H1 (cell line): ENCODE measurements at regions not wholly inside any gene's neighbourhood (a gene's known extent, or its start where the extent isn't known, plus 50 kb on each side); places are given as distances from the start of the nearest gene placed in this dataset.

ENCODE experiments used
- CTCF ChIA-PET: fragments of 300-600 bp; sonication (Branson Sonifier 250); formaldehyde crosslinking; loops from one replicate; lab custom pipeline; 2021; ENCODE audit not compliant: partially characterized antibody; lab: Charles Lee
- POLR2A ChIA-PET: fragments of 300-600 bp; sonication (Branson Sonifier 250); formaldehyde crosslinking; loops from one replicate; lab custom pipeline; 2021; ENCODE audit warnings: inconsistent platforms; ENCODE audit not compliant: partially characterized antibody; lab: Charles Lee
- DNase-seq, 2 experiments: peaks; one replicate each; pipeline versions ENCODE4 v3.0.0 to v3.0.0-alpha.2; 2010 to 2022; ENCODE audit warnings: low spot score in 2 of 2, low read depth in 1 of 2, mixed read lengths in 1 of 2
- FAIRE-seq: peaks from 2 replicates; lab custom pipeline; 2011; peaks lifted over from hg19 to GRCh38; lab: Jason Lieb, UNC
- H2AFZ ChIP-seq: 2 replicates; pipeline ENCODE4 v1.8.1; 2012; ENCODE audit warnings: low read length, inconsistent platforms
- H2AK5ac ChIP-seq: 2 replicates; pipeline ENCODE4 v1.6.1; 2013; ENCODE audit warnings: low read depth, low read length
- H2BK120ac ChIP-seq: replicated peaks from 2 replicates; pipeline ENCODE3; 2013; ENCODE audit warnings: low read depth, low read length, inconsistent platforms
- H2BK12ac ChIP-seq: 2 replicates; pipeline ENCODE4 v1.6.1; 2013; ENCODE audit warnings: low read depth, low read length
- H2BK15ac ChIP-seq: 2 replicates; pipeline ENCODE4 v1.6.1; 2013; ENCODE audit warnings: low read length
- H2BK20ac ChIP-seq: 2 replicates; pipeline ENCODE4 v1.6.1; 2013; ENCODE audit warnings: low read length
- H2BK5ac ChIP-seq: 2 replicates; pipeline ENCODE4 v1.6.1; 2013; ENCODE audit warnings: low read depth, low read length
- H3K14ac ChIP-seq: 2 replicates; pipeline ENCODE4 v1.6.1; 2013; ENCODE audit warnings: inconsistent platforms; ENCODE audit not compliant: insufficient read length
- H3K18ac ChIP-seq: 2 replicates; pipeline ENCODE4 v1.6.1; 2013; ENCODE audit warnings: low read length; ENCODE audit errors: extremely low read depth
- H3K23ac ChIP-seq: 2 replicates; pipeline ENCODE4 v1.6.1; 2013; ENCODE audit warnings: inconsistent platforms; ENCODE audit not compliant: insufficient read length
- H3K23me2 ChIP-seq: 2 replicates; pipeline ENCODE4 v1.6.1; 2013; ENCODE audit warnings: low read depth, low read length
- H3K27ac ChIP-seq: 2 replicates; pipeline ENCODE4 v1.6.1; 2011; ENCODE audit warnings: low read depth, low read length, inconsistent platforms
- H3K27me3 ChIP-seq, 4 experiments: replicated peaks in 1 of 4; 1 replicate in 1 of 4; 2 replicates in 3 of 4; pipeline versions ENCODE4 v1.6.1 to v1.8.1; 2011 to 2013; ENCODE audit warnings: low read length in 3 of 4, mild to moderate bottlenecking in 3 of 4, inconsistent platforms in 2 of 4, mixed read lengths in 2 of 4, moderate library complexity in 1 of 4; ENCODE audit not compliant: control insufficient read depth in 3 of 4, insufficient read depth in 3 of 4; ENCODE audit errors: extremely low read depth in 1 of 4
- H3K36me3 ChIP-seq, 4 experiments: 2 replicates each; pipeline versions ENCODE4 v1.6.1 to v1.8.1; 2011 to 2013; ENCODE audit warnings: mild to moderate bottlenecking in 4 of 4, low read length in 3 of 4, moderate library complexity in 2 of 4, control low read depth in 1 of 4, inconsistent platforms in 1 of 4; ENCODE audit not compliant: insufficient read depth in 4 of 4, control insufficient read depth in 2 of 4
- H3K4ac ChIP-seq: replicated peaks from 2 replicates; pipeline ENCODE3; 2013; ENCODE audit warnings: low read length, low read depth, mixed read lengths, inconsistent platforms; ENCODE audit not compliant: insufficient read length
- H3K4me1 ChIP-seq, 4 experiments: replicated peaks in 1 of 4; 1 replicate in 1 of 4; 2 replicates in 3 of 4; pipeline versions ENCODE4 v1.6.1 to v1.8.1; 2011 to 2013; ENCODE audit warnings: low read length in 3 of 4, inconsistent platforms in 2 of 4, mixed read lengths in 1 of 4; ENCODE audit not compliant: insufficient read depth in 4 of 4, control insufficient read depth in 3 of 4
- H3K4me2 ChIP-seq, 2 experiments: 2 replicates each; pipeline versions ENCODE4 v1.6.1 to v1.8.1; 2011 to 2013; ENCODE audit warnings: low read depth in 2 of 2, low read length in 2 of 2, control low read depth in 1 of 2, inconsistent platforms in 1 of 2, mild to moderate bottlenecking in 1 of 2; ENCODE audit not compliant: insufficient read depth in 1 of 2
- H3K4me3 ChIP-seq, 4 experiments: fragments of 200-600, 300-600 bp in 1 of 4; sonication (generic), shearing (Covaris generic), sonication (Bioruptor Twin) in 1 of 4; 2 replicates each; pipeline versions ENCODE4 v1.5.1 to v1.8.1; 2011 to 2016; ENCODE audit warnings: low read length in 4 of 4, low read depth in 3 of 4, control low read depth in 2 of 4, inconsistent platforms in 2 of 4, mild to moderate bottlenecking in 2 of 4, mixed read lengths in 1 of 4, moderate library complexity in 1 of 4; ENCODE audit not compliant: insufficient read depth in 2 of 4; ENCODE audit errors: extremely low read depth in 1 of 4
- H3K56ac ChIP-seq: replicated peaks from 2 replicates; pipeline ENCODE3; 2013; ENCODE audit warnings: low read depth, mild to moderate bottlenecking, mixed read lengths, low read length, inconsistent platforms; ENCODE audit not compliant: insufficient read length
- H3K79me1 ChIP-seq: 2 replicates; pipeline ENCODE4 v1.6.1; 2013; ENCODE audit warnings: low read depth, low read length, control low read depth
- H3K79me2 ChIP-seq, 2 experiments: 2 replicates each; pipeline versions ENCODE4 v1.6.1 to v1.8.1; 2012 to 2013; ENCODE audit warnings: low read length in 2 of 2, mild to moderate bottlenecking in 2 of 2, inconsistent platforms in 1 of 2; ENCODE audit not compliant: insufficient read depth in 2 of 2, control insufficient read depth in 1 of 2
- H3K9ac ChIP-seq, 4 experiments: replicated peaks in 1 of 4; 1 replicate in 1 of 4; 2 replicates in 3 of 4; pipeline versions ENCODE4 v1.6.1 to v1.8.1; 2011 to 2013; ENCODE audit warnings: low read depth in 3 of 4, low read length in 3 of 4, control low read depth in 2 of 4, mild to moderate bottlenecking in 2 of 4, moderate library complexity in 2 of 4, inconsistent platforms in 1 of 4; ENCODE audit errors: extremely low read depth in 1 of 4
- H3K9me3 ChIP-seq, 2 experiments: 2 replicates each; pipeline versions ENCODE4 v1.6.1 to v1.8.1; 2012 to 2013; ENCODE audit warnings: mild to moderate bottlenecking in 2 of 2, moderate library complexity in 2 of 2, control low read depth in 1 of 2, inconsistent platforms in 1 of 2, low read depth in 1 of 2, low read length in 1 of 2, mixed read lengths in 1 of 2; ENCODE audit not compliant: insufficient read depth in 2 of 2
- H4K20me1 ChIP-seq, 2 experiments: replicated peaks in 1 of 2; 2 replicates each; pipeline versions ENCODE3 to v1.8.1; 2011 to 2013; ENCODE audit warnings: inconsistent platforms in 2 of 2, low read length in 2 of 2, mild to moderate bottlenecking in 1 of 2; ENCODE audit not compliant: insufficient read depth in 2 of 2, control insufficient read depth in 1 of 2
- H4K5ac ChIP-seq: 2 replicates; pipeline ENCODE4 v1.6.1; 2013; ENCODE audit warnings: low read length, low read depth, mixed read lengths, inconsistent platforms; ENCODE audit not compliant: insufficient read length
- H4K8ac ChIP-seq: 2 replicates; pipeline ENCODE4 v1.8.0; 2013; ENCODE audit warnings: mild to moderate bottlenecking, moderate library complexity, low read length, inconsistent platforms; ENCODE audit not compliant: insufficient read depth; ENCODE audit errors: extremely low read depth
- H4K91ac ChIP-seq: replicated peaks from 2 replicates; pipeline ENCODE3; 2013; ENCODE audit warnings: low read length, mixed read lengths, inconsistent platforms; ENCODE audit not compliant: insufficient read length
- ATF3 ChIP-seq: IDR thresholded peaks from 2 replicates; pipeline ENCODE4 v1.6.1; 2011; ENCODE audit warnings: low read depth, mild to moderate bottlenecking, low read length; ENCODE audit not compliant: insufficient read depth
- BCL11A ChIP-seq, 2 experiments: IDR thresholded peaks; one replicate each; pipeline ENCODE4 v1.6.1; 2011; ENCODE audit warnings: low read depth in 2 of 2, low read length in 2 of 2, mild to moderate bottlenecking in 2 of 2
- BRCA1 ChIP-seq: IDR thresholded peaks from 2 replicates; pipeline ENCODE4 v1.6.1; 2012; ENCODE audit warnings: low read depth, low read length, improper control_type of control experiment
- CHD1 ChIP-seq: IDR thresholded peaks from 2 replicates; pipeline ENCODE4 v1.6.1; 2012; ENCODE audit warnings: low read depth, low read length, improper control_type of control experiment
- CREB1 ChIP-seq: IDR thresholded peaks from 2 replicates; pipeline ENCODE4 v1.6.1; 2012; ENCODE audit warnings: inconsistent platforms
- CTBP2 ChIP-seq: IDR thresholded peaks from 2 replicates; pipeline ENCODE4 v1.7.0; 2011; ENCODE audit warnings: borderline replicate concordance, mild to moderate bottlenecking, moderate library complexity, mixed read lengths, low read length; ENCODE audit not compliant: insufficient read depth, insufficient read length
- CTCF ChIP-seq, 3 experiments: IDR thresholded peaks; 1 replicate in 2 of 3; 2 replicates in 1 of 3; pipeline versions ENCODE4 v1.5.1 to v1.6.1; 2011; ENCODE audit warnings: low read length in 3 of 3, mild to moderate bottlenecking in 3 of 3, inconsistent platforms in 2 of 3, low read depth in 1 of 3, moderate library complexity in 1 of 3; ENCODE audit not compliant: insufficient read depth in 1 of 3; ENCODE audit errors: control extremely low read depth in 1 of 3
- EP300 ChIP-seq, 2 experiments: IDR thresholded peaks; 1 replicate in 1 of 2; 2 replicates in 1 of 2; pipeline ENCODE4 v1.6.1; 2011 to 2012; ENCODE audit warnings: low read depth in 2 of 2, low read length in 2 of 2, mild to moderate bottlenecking in 2 of 2, borderline replicate concordance in 1 of 2, inconsistent platforms in 1 of 2, moderate library complexity in 1 of 2
- NRF1 ChIP-seq: IDR thresholded peaks from 2 replicates; pipeline ENCODE4 v1.6.1; 2011; ENCODE audit warnings: mild to moderate bottlenecking, low read depth, low read length, improper control_type of control experiment
- SIRT6 ChIP-seq: IDR thresholded peaks from one replicate; pipeline ENCODE4 v1.7.1; 2012; ENCODE audit warnings: low read length, inconsistent platforms
- SP2 ChIP-seq: IDR thresholded peaks from 2 replicates; pipeline ENCODE4 v1.6.1; 2012; ENCODE audit warnings: mild to moderate bottlenecking, low read length, inconsistent platforms
- TAF1 ChIP-seq: IDR thresholded peaks from 2 replicates; pipeline ENCODE4 v1.6.1; 2011; ENCODE audit warnings: mild to moderate bottlenecking, low read depth, low read length
- TAF7 ChIP-seq: optimal IDR thresholded peaks from 2 replicates; pipeline ENCODE3; 2011; ENCODE audit warnings: low read depth, mild to moderate bottlenecking, inconsistent platforms, low read length, moderate library complexity, borderline replicate concordance
- WGBS, 2 experiments: shearing (Covaris generic) in 1 of 2; methylation state at CpG; one replicate each; pipeline versions ENCODE4 v1.1.6 to v1.1.7; 2013 to 2015; ENCODE audit warnings: low lambda C conversion rate in 2 of 2, mixed read lengths in 2 of 2, inconsistent platforms in 1 of 2, low coverage in 1 of 2, missing lambda C conversion rate in 1 of 2; ENCODE audit not compliant: insufficient replicate concordance in 2 of 2, insufficient coverage in 1 of 2, insufficient read length in 1 of 2; ENCODE audit errors: extremely low coverage in 1 of 2, missing lambda C conversion rate in 1 of 2; 5-methylcytosine and 5-hydroxymethylcytosine counted together

GRCh38 chr10:9654261-9654660 lies 1363.4 kb upstream of the CELF2 start:
- no peak overlapping the region for H3K4me2 ChIP-seq
- no peak overlapping the region for H2AFZ ChIP-seq
- H2AK5ac ChIP-seq: no peak overlapping the region
- H4K8ac ChIP-seq: no peak overlapping the region
- H2BK120ac ChIP-seq: no peak overlapping the region
- no peak overlapping the region for H3K18ac ChIP-seq
- no peaks in the 10 kb centered on the region for H4K20me1 ChIP-seq
- H3K23ac ChIP-seq: no peak overlapping the region
- no peak overlapping the region for H2BK20ac ChIP-seq
- no peak overlapping the region for H3K9ac ChIP-seq
- H2BK5ac ChIP-seq: no peak overlapping the region
- no peaks in the 10 kb centered on the region for H3K27me3 ChIP-seq
- H3K9me3 ChIP-seq: no peaks in the 10 kb centered on the region
- POLR2A ChIA-PET: no interaction called here
- no peaks in the 10 kb centered on the region for H3K23me2 ChIP-seq
- no peak overlapping the region for H3K14ac ChIP-seq
- no peaks in the 10 kb centered on the region for H3K4me1 ChIP-seq
- no peak overlapping the region for H3K4me3 ChIP-seq
- H4K91ac ChIP-seq: no peak overlapping the region
- no peak overlapping the region for H2BK15ac ChIP-seq
- no peak overlapping the region for H2BK12ac ChIP-seq
- no peak overlapping the region for H4K5ac ChIP-seq
- H3K27ac ChIP-seq: no peak overlapping the region
- FAIRE-seq (no peak), DNase-seq (no peak)
- CTCF ChIA-PET: no interaction called here
- H3K4ac ChIP-seq: no peak overlapping the region
- no peaks in the 10 kb centered on the region for H3K36me3 ChIP-seq
- H3K56ac ChIP-seq: no peak overlapping the region
- WGBS, 2 experiments: 88% methylated on average over 3 of the region's 3 CpGs; no CpG with 5 or more reads in 1 of the 2 experiments
- H3K79me1 ChIP-seq: no peaks in the 10 kb centered on the region
- no peaks in the 10 kb centered on the region for H3K79me2 ChIP-seq
- TF ChIP-seq SP2: no peak
- no peak for TF ChIP-seq TAF1
- no peak for TF ChIP-seq EP300 (IDR thresholded peaks at IDR 0.05; ENCODE audit: borderline replicate concordance in 1 of 2, low read depth in 2 of 2, low read length in 2 of 2)
- TF ChIP-seq SIRT6: no peak
- no peak for TF ChIP-seq CTCF (IDR thresholded peaks at IDR 0.05; ENCODE audit: control extremely low read depth in 1 of 3, insufficient read depth in 1 of 3, low read depth in 1 of 3, low read length in 3 of 3)
- TF ChIP-seq ATF3: no peak
- no peak for TF ChIP-seq CTBP2
- no peak for TF ChIP-seq CREB1
- TF ChIP-seq TAF7: no peak
- no peak for TF ChIP-seq BCL11A (IDR thresholded peaks at IDR 0.05; ENCODE audit: low read depth in 2 of 2, low read length in 2 of 2)
- TF ChIP-seq BRCA1: no peak
- TF ChIP-seq NRF1: no peak
- TF ChIP-seq CHD1: no peak
